Tibial nerve (tissue), 4 donors: ENCODE measurements at regions not wholly inside any gene's neighbourhood (a gene's known extent, or its start where the extent isn't known, plus 50 kb on each side); places are given as distances from the start of the nearest gene placed in this dataset.

ENCODE experiments used
- EP300 ChIP-seq, 2 donors: sonication (generic); formaldehyde crosslinking; IDR thresholded peaks; one replicate each; pipeline ENCODE4 v1.6.1; 2017; ENCODE audit warnings: antibody characterized with exemption in 2 of 2, mild to moderate bottlenecking in 1 of 2
- POLR2A ChIP-seq, 2 donors: fragments of 450-650 bp; IDR thresholded peaks; one replicate each; pipeline ENCODE4 v1.6.1; 2017; ENCODE audit warnings: antibody characterized with exemption in 2 of 2, mild to moderate bottlenecking in 2 of 2, moderate library complexity in 2 of 2
- TF ChIP-seq, protein P1 (sequence below), 5 experiments: fragments of 200-600 bp in 3 of 5; fragments of 450-650 bp in 2 of 5; sonication (generic) in 3 of 5; IDR thresholded peaks; one replicate each; pipeline ENCODE4 v1.5.1; 2016 to 2019; ENCODE audit warnings: antibody characterized with exemption in 5 of 5, mild to moderate bottlenecking in 3 of 5, moderate library complexity in 2 of 5

DNA sequence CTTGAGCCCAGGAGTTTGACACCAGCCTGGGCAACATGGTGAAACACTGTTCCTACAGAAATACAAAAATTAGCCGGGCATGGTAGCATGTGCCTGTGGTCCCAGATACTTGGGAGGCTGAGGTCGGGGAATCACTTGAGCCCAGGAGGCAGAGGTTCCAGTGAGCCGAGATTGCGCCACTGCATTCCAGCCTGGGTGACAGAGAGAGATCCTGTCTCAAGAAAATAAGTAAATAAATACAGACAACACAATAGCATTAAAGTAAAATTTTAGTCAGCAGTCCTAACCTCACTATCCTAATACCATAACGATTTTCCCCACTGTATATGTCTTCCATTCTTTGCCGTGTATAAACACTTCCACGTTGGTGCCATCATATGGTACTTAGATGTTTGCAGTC, 83.0 kb upstream of the MBOAT2 start:
- TF ChIP-seq, protein P1, sequence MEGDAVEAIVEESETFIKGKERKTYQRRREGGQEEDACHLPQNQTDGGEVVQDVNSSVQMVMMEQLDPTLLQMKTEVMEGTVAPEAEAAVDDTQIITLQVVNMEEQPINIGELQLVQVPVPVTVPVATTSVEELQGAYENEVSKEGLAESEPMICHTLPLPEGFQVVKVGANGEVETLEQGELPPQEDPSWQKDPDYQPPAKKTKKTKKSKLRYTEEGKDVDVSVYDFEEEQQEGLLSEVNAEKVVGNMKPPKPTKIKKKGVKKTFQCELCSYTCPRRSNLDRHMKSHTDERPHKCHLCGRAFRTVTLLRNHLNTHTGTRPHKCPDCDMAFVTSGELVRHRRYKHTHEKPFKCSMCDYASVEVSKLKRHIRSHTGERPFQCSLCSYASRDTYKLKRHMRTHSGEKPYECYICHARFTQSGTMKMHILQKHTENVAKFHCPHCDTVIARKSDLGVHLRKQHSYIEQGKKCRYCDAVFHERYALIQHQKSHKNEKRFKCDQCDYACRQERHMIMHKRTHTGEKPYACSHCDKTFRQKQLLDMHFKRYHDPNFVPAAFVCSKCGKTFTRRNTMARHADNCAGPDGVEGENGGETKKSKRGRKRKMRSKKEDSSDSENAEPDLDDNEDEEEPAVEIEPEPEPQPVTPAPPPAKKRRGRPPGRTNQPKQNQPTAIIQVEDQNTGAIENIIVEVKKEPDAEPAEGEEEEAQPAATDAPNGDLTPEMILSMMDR (IDR thresholded peaks at IDR 0.05), result no peak
- no peak for TF ChIP-seq POLR2A (IDR thresholded peaks at IDR 0.05)
- no peak for TF ChIP-seq EP300 (IDR thresholded peaks at IDR 0.05)
